ENCODE measurements at regions not wholly inside any gene's neighbourhood (a gene's known extent, or its start where the extent isn't known, plus 50 kb on each side); places are given as distances from the start of the nearest gene placed in this dataset.
A peak's percentile ranks its signal among the peaks of the same experiment; 100 is the strongest.

DNA sequence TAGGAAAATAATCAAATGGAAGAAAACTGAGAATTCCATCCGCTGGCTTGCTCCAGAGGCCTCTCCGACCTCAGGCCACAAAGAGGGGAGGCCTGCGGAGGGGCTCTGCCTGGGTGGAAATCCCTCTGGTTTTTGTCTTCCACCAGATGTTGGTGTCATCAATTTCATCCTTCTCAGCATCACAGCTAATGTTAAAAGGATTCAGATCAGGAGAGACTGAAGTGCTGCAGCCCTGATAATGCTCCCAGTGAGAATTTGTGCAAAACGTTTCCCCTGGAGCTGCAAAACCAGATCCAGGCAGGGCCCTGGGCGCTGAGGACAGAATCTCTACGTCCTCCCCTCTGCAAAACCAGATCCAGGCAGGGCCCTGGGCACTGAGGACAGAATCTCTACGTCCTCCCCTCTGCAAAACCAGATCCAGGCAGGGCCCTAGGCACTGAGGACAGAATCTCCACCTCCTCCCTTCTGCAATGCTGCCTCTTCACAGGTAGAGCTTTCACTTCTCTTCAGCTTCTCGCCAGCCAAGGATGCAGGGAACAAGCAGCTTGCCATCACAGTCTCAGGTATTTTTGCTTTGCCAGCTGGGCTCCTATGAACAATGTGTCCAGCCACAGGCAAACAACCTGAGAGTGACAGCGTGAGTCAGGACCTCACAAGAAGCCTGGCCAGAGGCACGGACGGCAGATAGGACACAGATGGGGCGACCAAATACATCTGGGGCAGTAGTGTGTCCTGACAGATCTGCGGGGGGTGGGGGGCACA, 81.2 kb downstream of the TMEM18 start (continued):
- TF ChIP-seq, protein P1, sequence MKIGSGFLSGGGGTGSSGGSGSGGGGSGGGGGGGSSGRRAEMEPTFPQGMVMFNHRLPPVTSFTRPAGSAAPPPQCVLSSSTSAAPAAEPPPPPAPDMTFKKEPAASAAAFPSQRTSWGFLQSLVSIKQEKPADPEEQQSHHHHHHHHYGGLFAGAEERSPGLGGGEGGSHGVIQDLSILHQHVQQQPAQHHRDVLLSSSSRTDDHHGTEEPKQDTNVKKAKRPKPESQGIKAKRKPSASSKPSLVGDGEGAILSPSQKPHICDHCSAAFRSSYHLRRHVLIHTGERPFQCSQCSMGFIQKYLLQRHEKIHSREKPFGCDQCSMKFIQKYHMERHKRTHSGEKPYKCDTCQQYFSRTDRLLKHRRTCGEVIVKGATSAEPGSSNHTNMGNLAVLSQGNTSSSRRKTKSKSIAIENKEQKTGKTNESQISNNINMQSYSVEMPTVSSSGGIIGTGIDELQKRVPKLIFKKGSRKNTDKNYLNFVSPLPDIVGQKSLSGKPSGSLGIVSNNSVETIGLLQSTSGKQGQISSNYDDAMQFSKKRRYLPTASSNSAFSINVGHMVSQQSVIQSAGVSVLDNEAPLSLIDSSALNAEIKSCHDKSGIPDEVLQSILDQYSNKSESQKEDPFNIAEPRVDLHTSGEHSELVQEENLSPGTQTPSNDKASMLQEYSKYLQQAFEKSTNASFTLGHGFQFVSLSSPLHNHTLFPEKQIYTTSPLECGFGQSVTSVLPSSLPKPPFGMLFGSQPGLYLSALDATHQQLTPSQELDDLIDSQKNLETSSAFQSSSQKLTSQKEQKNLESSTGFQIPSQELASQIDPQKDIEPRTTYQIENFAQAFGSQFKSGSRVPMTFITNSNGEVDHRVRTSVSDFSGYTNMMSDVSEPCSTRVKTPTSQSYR (CRISPR knock-in tag; IDR thresholded peaks at IDR 0.05; ENCODE audit: borderline replicate concordance), result no peak
- TF ChIP-seq ADNP (CRISPR knock-in tag; IDR thresholded peaks at IDR 0.05) (no peak), ZNF724P (CRISPR knock-in tag; IDR thresholded peaks at IDR 0.05; ENCODE audit: borderline replicate concordance) (no peak)

DNA sequence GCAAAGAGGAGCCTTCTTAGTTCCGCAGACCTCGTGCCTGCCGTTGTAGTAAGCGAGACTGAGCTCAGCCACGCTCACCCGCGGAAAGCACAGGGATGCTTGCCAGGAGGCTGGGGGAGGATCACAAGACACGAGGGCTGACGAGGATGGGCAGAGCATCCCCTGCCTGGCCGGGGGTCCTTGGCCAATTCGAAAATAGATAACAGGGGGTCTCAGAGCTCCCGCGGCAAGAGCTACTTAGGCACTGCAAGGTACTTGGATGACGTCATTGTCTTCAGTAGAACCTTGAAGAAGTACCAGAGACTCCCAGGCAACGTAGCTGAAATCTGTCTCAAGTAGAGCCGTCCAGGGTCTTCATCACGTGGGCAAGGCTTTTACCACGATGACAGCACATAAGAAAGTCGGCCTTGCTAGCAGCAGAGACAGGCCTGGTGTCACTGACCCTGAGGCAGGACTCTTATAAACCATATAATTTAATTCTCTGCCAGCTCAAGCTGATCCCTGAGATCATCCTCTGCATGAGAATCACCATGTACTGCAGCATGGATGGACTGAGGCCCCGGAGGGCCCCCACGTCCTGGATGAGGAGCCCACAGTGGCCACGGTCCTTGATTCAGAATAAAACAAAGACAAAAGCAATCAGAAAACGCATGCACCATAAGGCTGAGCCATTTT, 81.9 kb downstream of the TMEM18 start:
- 34% methylated on average over 23 of the region's 23 CpGs for WGBS (ENCODE audit: low lambda C conversion rate)
- Histone ChIP-seq H3K4me1 (ENCODE audit: insufficient read depth, low read length) (no peaks in the 10 kb centered on the region), H2AFZ (ENCODE audit: low read length) (no peak overlapping the region), H3K27me3 (ENCODE audit: control insufficient read depth in 1 of 2, insufficient read depth in 2 of 2, low read length in 2 of 2) (peaks cover 16 to 80% of the 10 kb centered on the region in 2 experiments), H4K20me1 (ENCODE audit: insufficient read depth, low read length) (no peaks in the 10 kb centered on the region), H3K9ac (ENCODE audit: insufficient read depth, low read depth, low read length) (no peak overlapping the region), H3K4me3 (replicated peaks in 1 of 3; ENCODE audit: insufficient read depth in 1 of 3, low read depth in 2 of 3, low read length in 3 of 3) (no peak overlapping the region), H3K4me2 (ENCODE audit: low read depth, low read length) (no peak overlapping the region), H3K9me3 (ENCODE audit: low read length) (no peaks in the 10 kb centered on the region), H3K79me2 (ENCODE audit: insufficient read depth, low read length) (no peaks in the 10 kb centered on the region), H3K27ac (ENCODE audit: extremely low read length, insufficient read depth, low read length) (no peak overlapping the region), H3K36me3 (replicated peaks in 1 of 2; ENCODE audit: control insufficient read depth in 1 of 2, insufficient read depth in 2 of 2, low read length in 2 of 2) (no peaks in the 10 kb centered on the region)
- CTCF ChIA-PET (ENCODE audit: low intra/inter-chr PET ratio, low total read pairs), result no interaction called here
- in situ Hi-C loops (cut with HindIII; ENCODE audit: extremely low pct_ligation_motif_present, low pct_unique_long_range_greater_than_20kb) (no loop called here), intact Hi-C loops (cut with micrococcal nuclease; ENCODE audit: unreplicated experiment) (loop anchor here (5.0 kb wide), 1 partner anchor 1162 kb away; no protein-coding TSS in a partner anchor)
- TF ChIP-seq ZNF841 (CRISPR knock-in tag; IDR thresholded peaks at IDR 0.05; ENCODE audit: borderline replicate concordance), result no peak
- TF ChIP-seq ZNF569 (CRISPR knock-in tag; IDR thresholded peaks at IDR 0.05; ENCODE audit: borderline replicate concordance), result no peak
- TF ChIP-seq ATF7 (IDR thresholded peaks at IDR 0.05), result peak; percentile 99
- no peak for TF ChIP-seq ATF7 (CRISPR knock-in tag; IDR thresholded peaks at IDR 0.05)
- TF ChIP-seq CREB1 (IDR thresholded peaks at IDR 0.05), result peak; percentile 95
- no peak for TF ChIP-seq CREB1 (CRISPR knock-in tag; IDR thresholded peaks at IDR 0.05)
- no peak for TF ChIP-seq ZNF317 (CRISPR knock-in tag; IDR thresholded peaks at IDR 0.05)
- no TSS peak for BruUV-seq (replicated peaks)
- ATAC-seq, result no peak
- FAIRE-seq, result no peak
- POLR2A ChIA-PET, result no interaction called here
- no peak for DNase-seq (ENCODE audit: low spot score)

Measured in HepG2 (cell line).